Right lobe of liver (tissue), 6 donors: ENCODE measurements at regions not wholly inside any gene's neighbourhood (a gene's known extent, or its start where the extent isn't known, plus 50 kb on each side); places are given as distances from the start of the nearest gene placed in this dataset.
A peak's percentile ranks its signal among the peaks of the same experiment; 100 is the strongest.

ENCODE experiments used
- ATAC-seq, 4 donors: fragments of 200-7000 bp; cut with Tn5 transposase; one replicate each; pipeline ENCODE4 v1.9.1; 2020; ENCODE audit warnings: mild to moderate bottlenecking in 4 of 4, moderate library complexity in 4 of 4
- DNase-seq, 3 donors: peaks; one replicate each; pipeline ENCODE4 v3.0.0-alpha.2; 2020
- H3K27ac ChIP-seq, 3 donors: fragments of 200-600 bp; one replicate each; pipeline ENCODE4 v1.8.0; 2022
- H3K27me3 ChIP-seq, 2 donors: fragments of 200-600 bp; one replicate each; pipeline ENCODE4 v1.8.0; 2022
- H3K36me3 ChIP-seq, 4 donors: fragments of 200-600 bp; sonication (generic) in 1 of 4; one replicate each; pipeline versions ENCODE4 v1.5.1 to v1.8.0; 2017 to 2022; ENCODE audit warnings: control low read depth in 1 of 4
- H3K4me1 ChIP-seq, 4 donors: fragments of 200-600 bp; sonication (generic) in 1 of 4; one replicate each; pipeline versions ENCODE4 v1.5.1 to v1.8.0; 2017 to 2022; ENCODE audit warnings: control low read depth in 1 of 4
- H3K4me3 ChIP-seq, 3 donors: fragments of 200-600 bp; one replicate each; pipeline ENCODE4 v1.8.0; 2022
- H3K9me3 ChIP-seq, 4 donors: fragments of 200-600 bp; sonication (generic) in 1 of 4; one replicate each; pipeline versions ENCODE4 v1.5.1 to v1.8.0; 2017 to 2022; ENCODE audit warnings: control low read depth in 1 of 4
- POLR2A ChIP-seq: fragments of 450-650 bp; IDR thresholded peaks from one replicate; pipeline ENCODE4 v1.6.1; 2017; ENCODE audit warnings: antibody characterized with exemption, mild to moderate bottlenecking
- WGBS: methylation state at CpG from one replicate; pipeline ENCODE4 v1.1.6; 2018; ENCODE audit warnings: low coverage, low lambda C conversion rate; ENCODE audit not compliant: insufficient coverage; ENCODE audit errors: missing lambda C conversion rate; 5-methylcytosine and 5-hydroxymethylcytosine counted together
- intact Hi-C, 2 donors: fragments of 100-400 bp; cut with DNase I; formaldehyde crosslinking; loops; one replicate each; pipeline versions ENCODE4 v1.11.2 to v1.14.1; 2022
- TF ChIP-seq, protein P1 (sequence below), 4 donors: fragments of 200-600 bp in 3 of 4; fragments of 450-650 bp in 1 of 4; IDR thresholded peaks; one replicate each; pipeline versions ENCODE4 v1.5.1 to v1.8.0; 2016 to 2022; ENCODE audit warnings: antibody characterized with exemption in 4 of 4, mild to moderate bottlenecking in 2 of 4
- donor health status: DM: no; HTN: yes; CAD: no.
- donor health status: DM: no; HTN: no; CAD: no.
- donor health status: DM: no; HTN: no; CAD: no.
- donor health status: DM: no; HTN: yes; CAD: no.
- donor health status: DM: no; HTN: yes; CAD: no.

GRCh38 chr5:74371621-74372020 is 268.9 kb downstream of the ENC1 start:
- no peak overlapping the region for H3K27ac ChIP-seq
- DNase-seq: no peak
- H3K9me3 ChIP-seq: no peaks in the 10 kb centered on the region
- H3K27me3 ChIP-seq: no peaks in the 10 kb centered on the region
- intact Hi-C loops: no loop called here
- 97% methylated on average over 5 of the region's 5 CpGs for WGBS
- no peak overlapping the region for H3K4me3 ChIP-seq
- ATAC-seq: no peak
- H3K4me1 ChIP-seq: no peaks in the 10 kb centered on the region
- H3K36me3 ChIP-seq: no peaks in the 10 kb centered on the region
- no peak for TF ChIP-seq POLR2A
- TF ChIP-seq, protein P1, sequence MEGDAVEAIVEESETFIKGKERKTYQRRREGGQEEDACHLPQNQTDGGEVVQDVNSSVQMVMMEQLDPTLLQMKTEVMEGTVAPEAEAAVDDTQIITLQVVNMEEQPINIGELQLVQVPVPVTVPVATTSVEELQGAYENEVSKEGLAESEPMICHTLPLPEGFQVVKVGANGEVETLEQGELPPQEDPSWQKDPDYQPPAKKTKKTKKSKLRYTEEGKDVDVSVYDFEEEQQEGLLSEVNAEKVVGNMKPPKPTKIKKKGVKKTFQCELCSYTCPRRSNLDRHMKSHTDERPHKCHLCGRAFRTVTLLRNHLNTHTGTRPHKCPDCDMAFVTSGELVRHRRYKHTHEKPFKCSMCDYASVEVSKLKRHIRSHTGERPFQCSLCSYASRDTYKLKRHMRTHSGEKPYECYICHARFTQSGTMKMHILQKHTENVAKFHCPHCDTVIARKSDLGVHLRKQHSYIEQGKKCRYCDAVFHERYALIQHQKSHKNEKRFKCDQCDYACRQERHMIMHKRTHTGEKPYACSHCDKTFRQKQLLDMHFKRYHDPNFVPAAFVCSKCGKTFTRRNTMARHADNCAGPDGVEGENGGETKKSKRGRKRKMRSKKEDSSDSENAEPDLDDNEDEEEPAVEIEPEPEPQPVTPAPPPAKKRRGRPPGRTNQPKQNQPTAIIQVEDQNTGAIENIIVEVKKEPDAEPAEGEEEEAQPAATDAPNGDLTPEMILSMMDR (IDR thresholded peaks at IDR 0.05): no peak

- H3K4me3 ChIP-seq: no peak overlapping the region
- H3K4me1 ChIP-seq: no peaks in the 10 kb centered on the region
- H3K36me3 ChIP-seq: no peaks in the 10 kb centered on the region
- WGBS: 33% methylated on average over 1 of the region's 7 CpGs
- peak in 1 of 4 donors; percentile 47 for ATAC-seq
- no peaks in the 10 kb centered on the region for H3K27me3 ChIP-seq
- no peaks in the 10 kb centered on the region for H3K9me3 ChIP-seq
- no peak for DNase-seq
- TF ChIP-seq, protein P1 (IDR thresholded peaks at IDR 0.05): no peak
- TF ChIP-seq POLR2A: no peak
- intact Hi-C loops: no loop called here
- no peak overlapping the region for H3K27ac ChIP-seq
Measured at GRCh38 chr5:74370168-74370567, 270.4 kb downstream of the ENC1 start.

DNA sequence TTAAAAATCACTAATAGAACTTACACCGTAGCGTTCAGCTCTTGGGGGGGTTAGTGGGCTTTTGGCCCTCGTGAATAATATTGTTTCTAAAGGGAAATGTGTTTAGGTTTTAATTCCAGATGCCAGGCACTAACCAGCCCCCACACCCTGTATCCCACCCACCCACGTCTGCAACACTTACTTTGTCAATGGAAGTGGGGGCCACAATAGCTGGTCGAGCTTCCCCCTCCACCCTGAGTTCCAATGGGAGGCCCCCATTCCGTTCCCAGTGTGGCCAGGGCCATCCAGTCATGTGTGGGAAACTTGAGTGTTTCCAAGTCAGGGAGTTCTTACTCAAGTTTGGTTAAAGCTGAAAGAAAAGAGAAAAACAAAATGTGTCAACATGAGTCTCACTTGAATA is 271.4 kb downstream of the ENC1 start:
- intact Hi-C loops: no loop called here
- ATAC-seq (no peak), DNase-seq (no peak)
- Histone ChIP-seq H3K4me3 (no peak overlapping the region), H3K9me3 (no peaks in the 10 kb centered on the region), H3K27me3 (no peaks in the 10 kb centered on the region), H3K4me1 (no peaks in the 10 kb centered on the region), H3K36me3 (no peaks in the 10 kb centered on the region), H3K27ac (no peak overlapping the region)
- 80% methylated on average over 6 of the region's 6 CpGs for WGBS
- TF ChIP-seq, protein P1 (IDR thresholded peaks at IDR 0.05): no peak
- no peak for TF ChIP-seq POLR2A

- ATAC-seq (no peak), DNase-seq (no peak)
- TF ChIP-seq, protein P1 (IDR thresholded peaks at IDR 0.05): no peak
- TF ChIP-seq POLR2A: no peak
- Histone ChIP-seq H3K27me3 (no peaks in the 10 kb centered on the region), H3K4me3 (no peak overlapping the region), H3K9me3 (no peaks in the 10 kb centered on the region), H3K27ac (no peak overlapping the region), H3K4me1 (no peaks in the 10 kb centered on the region), H3K36me3 (no peaks in the 10 kb centered on the region)
- intact Hi-C loops: no loop called here
- 88% methylated on average over 4 of the region's 4 CpGs for WGBS
Measured at GRCh38 chr5:74367934-74368333, 272.6 kb downstream of the ENC1 start.

GRCh38 chr5:74367241-74367733 is 273.2 kb downstream of the ENC1 start:
- ATAC-seq: no peak

More at GRCh38 chr5:74367241-74367733, 273.2 kb downstream of the ENC1 start:
- H3K36me3 ChIP-seq: no peaks in the 10 kb centered on the region
- no peaks in the 10 kb centered on the region for H3K9me3 ChIP-seq
- 48% methylated on average over 3 of the region's 4 CpGs for WGBS
- TF ChIP-seq, protein P1 (IDR thresholded peaks at IDR 0.05): no peak
- TF ChIP-seq POLR2A: no peak
- DNase-seq: no peak
- H3K27me3 ChIP-seq: no peaks in the 10 kb centered on the region
- no peak overlapping the region for H3K4me3 ChIP-seq
- H3K27ac ChIP-seq: no peak overlapping the region
- intact Hi-C loops: no loop called here
- no peaks in the 10 kb centered on the region for H3K4me1 ChIP-seq
